Sciatic nerve (tissue), 2 donors: ENCODE measurements at regions not wholly inside any gene's neighbourhood (a gene's known extent, or its start where the extent isn't known, plus 50 kb on each side); places are given as distances from the start of the nearest gene placed in this dataset.
A peak's percentile ranks its signal among the peaks of the same experiment; 100 is the strongest.

Source experiments
- ATAC-seq: fragments of 200-7000 bp; cut with Tn5 transposase; one replicate; pipeline ENCODE4 v1.9.1; 2020; ENCODE audit warnings: mild to moderate bottlenecking, moderate library complexity
- DNase-seq: peaks from one replicate; pipeline ENCODE4 v3.0.0-alpha.2; 2020; ENCODE audit warnings: low spot score
- intact Hi-C: fragments of 100-400 bp; cut with DNase I; formaldehyde crosslinking; loops from one replicate; pipeline ENCODE4 v1.14.2; 2022
- donor health status: DM: no; HTN: no; CAD: no.
- donor health status: DM: no; HTN: no; CAD: no.

DNA sequence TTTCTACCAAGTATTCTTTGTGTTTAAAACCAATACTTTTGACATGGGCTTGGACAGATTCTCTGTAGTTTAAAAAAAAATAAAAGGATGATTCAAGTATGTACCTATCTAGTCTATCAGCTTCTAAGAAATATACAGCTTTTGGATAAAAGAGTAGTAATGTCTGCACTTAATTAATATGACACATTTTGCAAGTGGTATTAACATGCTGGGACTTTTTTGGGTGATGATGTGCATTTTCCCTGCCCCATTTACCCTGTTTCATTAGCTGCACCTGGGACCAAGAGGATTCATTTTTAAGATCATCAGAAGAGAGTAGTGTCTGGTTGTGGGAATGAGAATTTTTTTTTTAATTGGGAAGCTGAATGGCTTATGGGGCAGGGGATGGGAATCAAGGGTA, 236.2 kb upstream of the KLF14 start:
- no peak for DNase-seq
- no peak for ATAC-seq

GRCh38 chr7:130970696-130971095, 236.7 kb upstream of the KLF14 start:
- DNase-seq, result no peak
- intact Hi-C loops, result no loop called here
- ATAC-seq, result no peak

More for the DNA sequence above, 236.2 kb upstream of the KLF14 start:
- intact Hi-C loops, result no loop called here

- intact Hi-C loops, result no loop called here
- no peak for DNase-seq
- no peak for ATAC-seq
These were observed 237.3 kb upstream of the KLF14 start for GRCh38 chr7:130971297-130971696.

DNA sequence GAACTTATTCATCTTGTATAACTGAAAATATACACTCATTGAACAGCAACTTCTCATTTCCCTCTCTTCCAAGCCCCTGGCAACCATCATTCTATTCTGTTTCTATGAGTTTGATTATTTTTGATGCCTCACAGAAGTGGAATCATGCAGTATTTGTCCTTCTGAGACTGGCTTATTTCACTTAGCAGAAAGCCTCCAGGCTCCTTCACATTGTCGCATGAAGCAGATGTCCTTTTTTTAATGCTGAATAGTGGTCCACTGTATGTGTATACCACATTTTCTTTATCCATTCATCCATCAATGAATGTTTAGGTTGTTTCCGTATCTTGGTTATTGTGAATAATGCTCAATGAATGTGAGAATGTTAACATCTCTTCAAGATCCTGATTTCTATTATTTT, 238.2 kb upstream of the KLF14 start:
- DNase-seq, result no peak
- no peak for ATAC-seq
- intact Hi-C loops, result no loop called here

- intact Hi-C loops, result no loop called here
- ATAC-seq (no peak), DNase-seq (no peak)
These were observed 239.6 kb upstream of the KLF14 start for GRCh38 chr7:130973637-130974036.

DNA sequence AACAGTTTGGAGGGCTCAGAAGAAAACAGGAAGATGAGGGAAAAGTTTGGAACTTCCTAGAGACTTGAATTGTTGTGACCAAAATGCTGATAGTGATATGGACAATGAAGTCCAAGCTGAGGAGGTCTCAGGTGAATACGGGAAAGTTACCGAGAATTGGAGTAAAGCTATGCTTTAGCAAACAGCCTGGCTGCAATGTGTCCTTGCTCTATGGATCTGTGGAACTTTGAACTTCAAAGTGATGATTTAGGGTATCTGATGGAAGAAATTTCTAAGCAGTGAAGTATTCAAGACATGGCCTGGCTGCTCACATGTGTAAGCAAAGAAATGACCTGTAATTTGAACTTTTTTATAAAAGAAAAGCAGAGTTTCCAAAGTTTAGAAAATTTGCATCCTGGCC, 240.2 kb upstream of the KLF14 start:
- intact Hi-C loops, result no loop called here
- no peak for DNase-seq
- ATAC-seq, result no peak

DNA sequence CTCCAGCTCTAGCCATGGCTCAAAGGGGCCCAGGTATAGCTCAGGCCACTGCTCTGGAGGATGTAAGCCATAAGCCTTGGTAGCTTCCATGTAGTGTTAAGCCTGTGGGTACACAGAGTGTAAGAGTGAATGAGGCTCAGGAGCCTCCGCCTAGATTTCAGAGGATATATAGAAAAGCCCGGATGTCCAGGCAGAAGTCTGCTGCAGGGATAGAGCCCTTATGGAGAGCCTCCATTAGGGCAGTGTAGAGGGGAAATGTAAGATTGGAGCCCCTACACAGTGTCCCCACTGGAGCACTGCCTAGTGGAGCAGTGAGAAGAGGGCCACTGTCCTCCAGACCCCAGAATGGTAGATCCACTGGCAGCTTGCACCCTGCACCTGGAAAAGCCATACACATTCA, 240.8 kb upstream of the KLF14 start:
- peak; percentile 25 for ATAC-seq
- DNase-seq, result no peak
- intact Hi-C loops, result no loop called here

DNA sequence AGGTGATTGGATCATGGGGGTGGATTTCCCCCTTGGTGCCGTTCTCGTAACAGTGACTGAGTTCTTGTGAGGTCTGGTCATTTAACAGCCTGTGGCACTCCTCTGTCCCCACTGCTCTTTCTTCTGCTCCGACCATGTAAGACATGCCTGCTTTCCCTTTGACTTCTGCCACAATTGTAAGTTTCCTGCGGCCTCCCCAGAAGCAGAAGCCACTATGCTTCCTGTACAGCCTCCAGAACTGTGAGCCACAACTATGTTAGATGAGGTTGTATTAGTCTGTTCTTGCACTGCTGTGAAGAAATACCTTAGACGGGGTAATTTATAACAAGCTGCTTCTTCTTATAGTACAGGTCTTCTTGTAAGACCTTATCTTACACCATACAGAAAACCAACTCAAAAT, 241.7 kb upstream of the KLF14 start:
- DNase-seq (no peak), ATAC-seq (peak; percentile 46)
- intact Hi-C loops, result no loop called here

GRCh38 chr7:130982160-130982638, 248.2 kb upstream of the KLF14 start:
- DNase-seq (no peak), ATAC-seq (no peak)
- intact Hi-C loops, result no loop called here

- ATAC-seq (no peak), DNase-seq (no peak)
- intact Hi-C loops, result no loop called here
These were observed 248.6 kb upstream of the KLF14 start for GRCh38 chr7:130982651-130983050.

GRCh38 chr7:130985361-130985760, 251.4 kb upstream of the KLF14 start:
- ATAC-seq (no peak), DNase-seq (no peak)
- intact Hi-C loops, result no loop called here

DNA sequence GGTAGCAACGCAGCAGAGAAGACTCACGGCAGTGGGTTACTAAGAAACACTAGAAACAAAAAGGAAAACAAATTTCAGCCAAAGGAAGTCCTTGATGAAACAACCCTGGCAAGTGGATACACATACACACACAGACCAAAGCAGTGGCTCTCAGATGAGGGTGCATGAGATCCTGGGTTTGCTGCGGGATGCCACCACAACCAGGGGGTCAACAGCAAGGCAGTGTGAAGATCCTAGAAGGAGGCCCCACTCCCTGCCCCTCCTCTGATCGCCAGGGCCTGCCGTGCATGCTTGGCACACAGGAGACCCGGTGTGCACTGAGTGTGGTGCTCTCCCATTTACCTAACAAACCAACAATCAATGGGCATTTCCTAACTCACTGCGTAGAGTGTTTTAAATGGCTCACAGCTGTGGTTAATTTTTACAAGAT, 252.3 kb upstream of the KLF14 start:
- DNase-seq, result no peak
- ATAC-seq, result peak; percentile 82
- intact Hi-C loops, result no loop called here

DNA sequence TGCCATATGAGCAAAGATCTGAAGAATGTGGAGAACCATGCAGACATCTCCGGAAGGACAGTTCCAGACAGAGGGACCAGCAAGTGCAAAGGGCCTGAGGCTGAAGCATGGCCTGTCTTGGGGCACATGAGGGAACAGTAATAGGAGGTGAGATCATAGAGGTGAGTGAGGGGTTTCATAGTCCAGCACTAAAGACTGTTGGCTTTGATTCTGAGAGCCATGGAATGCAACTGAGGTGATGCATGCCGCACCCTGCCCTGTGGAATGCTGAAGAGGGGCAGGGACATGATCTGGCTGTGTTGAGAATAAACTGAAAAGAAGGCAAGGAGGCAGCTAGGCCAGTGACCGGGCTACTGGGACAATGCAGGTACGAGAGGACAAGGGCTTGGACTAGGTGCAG, 253.1 kb upstream of the KLF14 start:
- intact Hi-C loops, result no loop called here
- DNase-seq, result no peak
- peak; percentile 5 for ATAC-seq

DNA sequence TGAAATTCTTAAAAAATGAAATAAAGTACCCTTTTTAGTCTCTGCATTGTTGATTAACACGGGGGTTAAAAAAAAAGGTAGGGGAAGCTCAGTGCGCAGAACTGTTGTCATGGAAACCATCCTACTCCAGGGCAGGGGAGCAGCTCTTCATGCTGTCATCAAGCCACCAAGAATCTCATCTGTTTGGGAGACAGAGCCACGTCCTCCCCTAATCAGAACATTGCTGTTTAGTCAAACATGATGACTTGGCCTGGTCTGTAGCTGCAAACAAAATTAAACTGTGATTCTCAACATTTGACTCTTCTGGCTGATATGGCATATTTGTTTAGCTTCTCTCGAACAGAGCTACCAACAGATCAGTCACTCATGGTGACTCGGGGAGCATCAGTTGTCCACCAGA, 254.4 kb upstream of the KLF14 start:
- intact Hi-C loops, result no loop called here
- DNase-seq, result no peak
- no peak for ATAC-seq

GRCh38 chr7:130989101-130989795, 255.2 kb upstream of the KLF14 start:
- no peak for DNase-seq
- ATAC-seq, result no peak
- intact Hi-C loops, result no loop called here

GRCh38 chr7:130990178-130990832, 256.3 kb upstream of the KLF14 start:
- ATAC-seq (no peak), DNase-seq (no peak)
- intact Hi-C loops, result no loop called here

DNA sequence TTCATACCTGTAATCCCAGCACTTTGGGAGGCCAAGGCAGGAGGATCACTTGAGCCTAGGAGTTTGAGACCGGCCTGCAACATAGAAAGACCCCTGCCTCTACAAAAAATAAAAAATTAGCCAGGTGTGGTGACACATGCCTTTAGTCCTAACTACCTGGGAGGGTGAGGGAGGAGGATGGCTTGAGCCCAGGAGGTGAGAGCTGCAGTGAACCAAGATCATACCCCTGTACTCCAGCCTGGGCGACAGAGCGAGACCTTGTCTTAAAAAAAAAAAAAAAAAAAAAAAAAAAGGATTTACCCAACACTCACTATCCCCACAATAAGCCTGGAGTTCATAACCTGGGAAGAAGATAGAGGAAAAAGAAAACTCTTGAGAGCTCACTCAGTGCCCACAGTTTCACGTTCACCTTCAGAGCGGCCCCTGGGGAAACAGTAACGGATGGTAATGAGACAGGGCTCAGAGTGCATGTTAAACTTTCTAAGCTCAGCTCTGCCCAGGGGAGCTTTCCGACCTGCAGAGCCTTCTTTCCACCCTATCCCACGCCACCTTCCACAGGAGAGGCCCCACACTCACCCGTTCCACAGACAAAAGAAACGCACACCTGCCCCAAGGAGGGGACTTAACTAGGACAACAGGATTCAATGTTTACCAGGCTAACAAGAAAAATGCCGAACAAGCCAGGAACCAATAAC, 259.8 kb upstream of the KLF14 start:
- intact Hi-C loops, result no loop called here
- ATAC-seq (no peak), DNase-seq (no peak)

GRCh38 chr7:130994378-130995115, 260.5 kb upstream of the KLF14 start:
- DNase-seq, result no peak
- intact Hi-C loops, result no loop called here

DNA sequence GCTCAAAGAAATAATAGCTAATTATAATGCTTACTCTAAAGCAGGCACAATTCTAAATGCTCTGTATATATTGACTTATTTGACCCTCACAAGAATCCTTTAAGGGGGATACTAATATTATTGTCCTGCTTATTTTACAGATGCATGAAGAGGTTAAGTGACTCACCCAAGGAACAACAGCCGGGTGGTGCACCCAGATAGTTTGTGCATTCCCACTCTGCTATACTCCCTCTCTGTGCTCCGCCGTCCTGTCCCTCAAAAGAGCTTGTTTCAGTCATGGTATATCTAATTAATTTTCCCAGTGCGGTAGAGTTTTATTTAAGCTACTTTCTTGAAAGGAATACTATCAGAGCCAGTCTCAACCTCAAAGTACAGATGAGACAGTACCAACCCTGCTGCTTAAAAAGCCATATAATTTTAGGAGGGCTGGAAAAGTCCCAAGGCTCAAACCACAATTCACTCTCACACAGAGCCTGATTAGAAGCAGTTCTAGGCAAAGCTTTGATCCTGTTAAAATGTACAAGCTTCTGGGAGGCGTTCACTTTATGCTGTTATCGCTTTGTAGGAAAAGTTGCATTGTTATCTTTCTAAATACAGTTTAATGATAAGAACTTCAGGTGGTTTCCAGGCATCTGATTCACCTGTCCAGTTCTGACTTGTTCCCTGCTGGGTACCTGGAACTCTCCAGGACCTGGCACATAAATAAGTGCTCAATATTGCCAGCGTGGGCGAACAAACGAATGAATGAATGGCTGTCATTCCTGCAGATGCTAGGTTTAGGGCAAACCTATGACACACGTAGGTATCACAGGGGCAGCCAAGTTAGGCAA, 261.5 kb upstream of the KLF14 start:
- peak; percentile 33 for ATAC-seq
- DNase-seq, result no peak
- intact Hi-C loops, result no loop called here

More at GRCh38 chr7:130994378-130995115, 260.5 kb upstream of the KLF14 start:
- ATAC-seq, result peak; percentile 80
